Stimulated activated CD4-positive, alpha-beta T cell treated with anti-CD3 and anti-CD28 coated beads, Interleukin-1b, Interleukin-23, amount 100 ng/mL, for 4 hours (primary cell): ENCODE measurements at regions not wholly inside any gene's neighbourhood (a gene's known extent, or its start where the extent isn't known, plus 50 kb on each side); places are given as distances from the start of the nearest gene placed in this dataset.
"Not testable (repeated sequence)": the region's sequence is repeated elsewhere in the genome, so short reads cannot be mapped to it uniquely, and the experiment has no call there.

Experiments used
- DNase-seq, 2 donors: peaks; one replicate each; pipeline ENCODE4 v3.0.0-alpha.2; 2020; ENCODE audit warnings: low read depth in 2 of 2

- DNase-seq = no peak
These were observed 66.2 kb downstream of the SC5D start for GRCh38 chr11:121358760-121359159.

- no peak for DNase-seq
These were observed 67.0 kb downstream of the SC5D start for GRCh38 chr11:121359591-121359990.

GRCh38 chr11:121362955-121363354 lies 70.4 kb downstream of the SC5D start:
- not testable (repeated sequence) for DNase-seq

- DNase-seq = no peak
These were observed 72.7 kb downstream of the SC5D start for GRCh38 chr11:121365304-121365703.

- no peak for DNase-seq
These were observed 73.5 kb downstream of the SC5D start for GRCh38 chr11:121366038-121366437.

- peak in 1 of 2 donors; percentile 36 for DNase-seq
These were observed 74.7 kb downstream of the SC5D start for GRCh38 chr11:121367001-121367843.

GRCh38 chr11:121367844-121368225 lies 75.3 kb downstream of the SC5D start:
- no peak for DNase-seq

- DNase-seq = no peak
These were observed 76.0 kb downstream of the SC5D start for GRCh38 chr11:121368364-121369240.

- no peak for DNase-seq
These were observed 76.8 kb downstream of the SC5D start for GRCh38 chr11:121369366-121369765.

- no peak for DNase-seq
These were observed 79.5 kb downstream of the SC5D start for GRCh38 chr11:121372028-121372427.

- no peak for DNase-seq
These were observed 79.3 kb upstream of the SORL1 start for GRCh38 chr11:121372671-121373429.

- DNase-seq = no peak
These were observed 77.7 kb upstream of the SORL1 start for GRCh38 chr11:121374286-121374985.

- no peak for DNase-seq
These were observed 76.0 kb upstream of the SORL1 start for GRCh38 chr11:121376130-121376529.

GRCh38 chr11:121379145-121379810 lies 72.8 kb upstream of the SORL1 start:
- DNase-seq = not testable (repeated sequence)

GRCh38 chr11:121383716-121384115 lies 68.4 kb upstream of the SORL1 start:
- no peak for DNase-seq

GRCh38 chr11:121385688-121386087 lies 66.4 kb upstream of the SORL1 start:
- DNase-seq = no peak
